ENCODE measurements at regions not wholly inside any gene's neighbourhood (a gene's known extent, or its start where the extent isn't known, plus 50 kb on each side); places are given as distances from the start of the nearest gene placed in this dataset.

DNA sequence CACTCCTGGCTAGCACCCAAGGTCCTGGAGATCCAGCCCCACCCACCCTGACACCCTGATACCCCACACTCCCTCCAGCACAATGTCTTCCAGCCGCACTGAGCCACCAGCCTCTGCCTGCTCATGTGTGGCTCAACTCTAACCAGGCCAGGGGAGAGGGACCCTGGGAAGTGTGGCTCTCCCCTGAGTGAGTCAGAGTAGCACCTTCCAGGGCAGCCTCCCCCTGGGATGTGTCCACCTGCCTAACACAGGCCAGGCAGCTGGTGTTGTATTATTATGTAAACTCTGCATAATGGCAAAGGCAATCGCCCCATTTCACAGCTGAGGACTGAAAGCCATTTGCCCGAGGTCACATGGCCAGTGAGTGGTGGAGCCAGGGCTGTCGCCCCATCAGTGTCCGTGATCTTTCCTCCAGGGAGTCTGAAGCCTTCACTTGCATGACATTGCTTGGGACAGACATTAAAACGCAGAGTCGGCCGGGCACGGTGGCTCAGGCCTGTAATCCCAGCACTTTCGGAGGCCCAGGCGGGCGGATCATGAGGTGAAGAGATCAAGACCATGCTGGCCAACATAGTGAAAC, 84.2 kb upstream of the FOXF1 start:
- Histone ChIP-seq H3K4me3 (ENCODE audit: low read depth, low read length) (no peak overlapping the region), H3K36me3 (ENCODE audit: insufficient read depth) (no peaks in the 10 kb centered on the region), H3K27ac (ENCODE audit: low read depth) (no peak overlapping the region), H3K4me1 (ENCODE audit: insufficient read depth) (no peaks in the 10 kb centered on the region)
- 90% methylated on average over 12 of the region's 12 CpGs for WGBS
- no peak for DNase-seq (ENCODE audit: extremely low spot score)

DNA sequence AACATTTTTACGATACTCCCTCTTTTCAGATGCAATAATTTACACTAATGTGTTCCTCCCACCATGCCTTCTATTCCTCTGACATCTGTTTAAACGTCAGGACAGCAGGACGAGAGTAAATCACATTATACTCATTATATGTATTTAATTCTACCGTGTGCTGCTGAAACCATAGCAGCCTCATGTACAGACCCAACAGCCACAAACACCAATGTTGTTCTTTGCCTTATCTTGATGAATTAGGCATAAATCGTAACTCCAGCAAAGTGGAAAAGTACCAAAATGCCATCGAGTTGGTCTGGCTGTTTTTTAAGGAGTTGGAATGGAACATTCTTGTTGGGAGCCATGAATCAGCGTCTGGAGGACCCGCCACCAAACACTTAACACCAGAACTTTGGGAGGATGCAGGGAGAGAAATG, 82.9 kb upstream of the FOXF1 start:
- Histone ChIP-seq H3K36me3 (ENCODE audit: insufficient read depth) (no peaks in the 10 kb centered on the region), H3K27ac (ENCODE audit: low read depth) (no peak overlapping the region), H3K4me3 (ENCODE audit: low read depth, low read length) (no peak overlapping the region), H3K4me1 (ENCODE audit: insufficient read depth) (no peaks in the 10 kb centered on the region)
- no peak for DNase-seq (ENCODE audit: extremely low spot score)
- WGBS: 60% methylated on average over 8 of the region's 8 CpGs

DNA sequence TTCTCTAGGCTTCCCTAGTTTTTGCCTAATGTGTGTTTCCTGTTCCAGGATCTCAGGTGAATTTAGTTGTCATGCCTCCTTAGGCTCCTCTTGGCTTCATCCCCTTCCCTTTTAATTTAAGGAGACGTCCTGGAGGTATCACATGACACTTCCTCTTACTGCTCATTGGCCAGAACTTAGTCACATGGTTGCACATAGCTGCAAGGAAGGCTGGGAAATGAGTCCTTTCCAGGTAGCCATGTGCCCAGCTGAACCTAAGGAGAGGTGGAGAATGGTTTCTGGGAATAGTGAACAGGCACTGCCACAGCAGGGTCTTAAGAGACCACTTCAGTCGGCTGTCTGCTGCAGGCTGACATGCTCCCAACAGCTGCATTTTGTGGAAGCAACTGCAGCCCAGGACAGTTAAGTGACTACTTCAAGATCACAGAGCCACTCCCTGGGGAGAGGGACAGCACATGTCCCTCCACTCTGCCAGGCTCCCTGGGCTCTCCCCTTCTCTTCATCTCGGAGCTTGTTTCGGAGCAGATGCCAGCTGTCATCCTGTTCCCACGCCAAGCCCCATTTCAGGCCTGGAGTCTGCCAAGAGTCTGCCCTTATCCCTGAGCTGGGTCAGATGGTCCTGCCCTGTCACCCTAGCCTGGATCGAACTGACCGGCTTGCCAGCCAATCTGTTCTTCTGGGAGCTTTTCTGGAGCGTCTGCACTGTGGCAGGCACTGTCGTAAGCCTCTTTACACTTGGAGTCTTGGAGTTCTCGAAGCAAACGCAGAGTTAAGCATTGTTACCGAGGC, 81.4 kb upstream of the FOXF1 start:
- H3K27ac ChIP-seq (ENCODE audit: low read depth): no peak overlapping the region
- H3K36me3 ChIP-seq (ENCODE audit: insufficient read depth): no peaks in the 10 kb centered on the region
- 59% methylated on average over 12 of the region's 12 CpGs for WGBS
- DNase-seq (ENCODE audit: extremely low spot score): no peak
- no peak overlapping the region for H3K4me3 ChIP-seq (ENCODE audit: low read depth, low read length)
- H3K4me1 ChIP-seq (ENCODE audit: insufficient read depth): no peaks in the 10 kb centered on the region

DNA sequence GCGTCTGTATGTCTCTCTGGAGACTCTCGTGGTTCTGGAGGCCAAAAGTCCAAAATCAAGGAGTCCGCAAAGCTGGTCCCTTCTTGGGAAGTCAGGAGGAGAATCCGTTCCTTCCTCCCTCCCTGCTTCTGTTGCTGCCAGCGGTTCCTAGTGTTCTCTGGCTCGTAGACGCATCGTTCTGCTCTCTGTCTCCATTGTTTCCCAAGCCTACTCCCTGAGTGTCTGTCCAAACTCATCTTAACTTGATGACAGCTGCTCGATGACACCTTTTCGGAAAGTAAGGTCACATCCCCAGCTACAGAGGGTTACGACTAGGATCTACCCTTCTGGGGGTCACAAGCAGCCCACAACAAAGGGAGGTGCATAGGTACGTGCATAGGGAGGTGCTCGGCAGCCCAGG, 80.7 kb upstream of the FOXF1 start:
- H3K27ac ChIP-seq (ENCODE audit: low read depth): no peak overlapping the region
- no peaks in the 10 kb centered on the region for H3K4me1 ChIP-seq (ENCODE audit: insufficient read depth)
- no peaks in the 10 kb centered on the region for H3K36me3 ChIP-seq (ENCODE audit: insufficient read depth)
- no peak overlapping the region for H3K4me3 ChIP-seq (ENCODE audit: low read depth, low read length)
- 64% methylated on average over 13 of the region's 13 CpGs for WGBS
- no peak for DNase-seq (ENCODE audit: extremely low spot score)

DNA sequence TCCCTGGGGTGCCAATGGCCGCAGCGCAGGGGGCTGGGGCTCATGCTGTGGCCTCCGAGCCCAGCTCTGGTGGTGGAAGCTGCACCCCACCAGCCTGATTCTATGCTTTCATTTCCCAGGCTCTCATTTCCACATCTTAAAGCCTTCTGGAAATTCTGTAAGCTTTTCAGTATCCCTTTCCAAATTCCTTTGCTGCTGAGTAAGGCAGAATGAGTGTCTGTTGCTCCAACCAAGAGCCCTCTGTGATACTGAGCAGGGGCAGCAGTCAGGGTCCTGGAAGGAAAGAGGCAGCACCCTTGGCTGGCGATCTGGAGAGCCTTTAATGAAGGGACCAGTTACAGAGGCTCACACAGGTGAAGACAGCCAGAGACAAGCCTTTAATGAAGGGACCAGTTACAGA, 79.5 kb upstream of the FOXF1 start:
- no peaks in the 10 kb centered on the region for H3K36me3 ChIP-seq (ENCODE audit: insufficient read depth)
- no peak overlapping the region for H3K27ac ChIP-seq (ENCODE audit: low read depth)
- 48% methylated on average over 4 of the region's 4 CpGs for WGBS
- no peak for DNase-seq (ENCODE audit: extremely low spot score)
- no peaks in the 10 kb centered on the region for H3K4me1 ChIP-seq (ENCODE audit: insufficient read depth)
- no peak overlapping the region for H3K4me3 ChIP-seq (ENCODE audit: low read depth, low read length)

DNA sequence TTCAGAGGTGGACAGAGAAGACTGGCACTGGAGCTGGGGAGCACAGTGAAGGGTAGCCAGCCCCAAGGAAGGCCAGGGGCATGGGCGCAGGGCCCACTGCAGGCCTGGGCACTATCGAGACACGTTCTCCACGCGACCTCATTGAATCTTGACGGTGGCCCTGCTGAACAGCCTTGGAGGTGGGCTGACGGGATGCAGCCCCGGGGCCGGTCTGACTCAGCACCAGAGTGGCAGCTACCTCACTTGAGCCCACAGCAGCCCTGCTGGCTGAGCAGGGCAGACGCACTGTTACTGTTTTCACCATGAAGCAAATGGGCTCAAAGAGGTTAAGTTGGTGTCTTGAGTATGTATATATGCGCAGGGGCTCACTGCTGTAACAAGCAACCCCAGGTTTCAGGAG, 78.8 kb upstream of the FOXF1 start:
- no peaks in the 10 kb centered on the region for H3K36me3 ChIP-seq (ENCODE audit: insufficient read depth)
- no peak overlapping the region for H3K4me3 ChIP-seq (ENCODE audit: low read depth, low read length)
- peak overlapping the region; percentile 40 for H3K27ac ChIP-seq (ENCODE audit: low read depth)
- no peak for DNase-seq (ENCODE audit: extremely low spot score)
- no peaks in the 10 kb centered on the region for H3K4me1 ChIP-seq (ENCODE audit: insufficient read depth)
- 75% methylated on average over 11 of the region's 11 CpGs for WGBS

DNA sequence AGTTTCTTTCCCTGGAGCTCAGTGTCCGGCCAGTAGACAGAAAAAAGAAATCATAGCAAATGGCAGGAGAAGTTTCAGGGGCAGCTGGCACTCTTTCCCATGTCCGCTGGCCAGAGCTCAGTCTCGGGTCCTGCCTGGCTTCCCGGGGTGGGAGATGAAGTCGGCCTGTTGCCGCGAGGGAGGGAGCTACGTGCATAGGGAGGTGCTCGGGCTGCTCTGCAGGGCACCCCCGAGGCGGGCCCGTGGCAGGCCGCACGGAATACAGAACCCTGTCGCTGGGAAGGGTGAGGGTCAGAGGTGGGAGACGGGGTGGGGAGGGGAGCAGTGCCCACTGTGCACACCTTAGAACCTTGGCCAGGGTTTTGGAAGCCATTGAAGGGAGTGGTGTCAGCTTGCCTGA, 78.3 kb upstream of the FOXF1 start:
- no peaks in the 10 kb centered on the region for H3K4me1 ChIP-seq (ENCODE audit: insufficient read depth)
- 47% methylated on average over 16 of the region's 16 CpGs for WGBS
- no peaks in the 10 kb centered on the region for H3K36me3 ChIP-seq (ENCODE audit: insufficient read depth)
- DNase-seq (ENCODE audit: extremely low spot score): no peak
- no peak overlapping the region for H3K27ac ChIP-seq (ENCODE audit: low read depth)
- H3K4me3 ChIP-seq (ENCODE audit: low read depth, low read length): no peak overlapping the region

DNA sequence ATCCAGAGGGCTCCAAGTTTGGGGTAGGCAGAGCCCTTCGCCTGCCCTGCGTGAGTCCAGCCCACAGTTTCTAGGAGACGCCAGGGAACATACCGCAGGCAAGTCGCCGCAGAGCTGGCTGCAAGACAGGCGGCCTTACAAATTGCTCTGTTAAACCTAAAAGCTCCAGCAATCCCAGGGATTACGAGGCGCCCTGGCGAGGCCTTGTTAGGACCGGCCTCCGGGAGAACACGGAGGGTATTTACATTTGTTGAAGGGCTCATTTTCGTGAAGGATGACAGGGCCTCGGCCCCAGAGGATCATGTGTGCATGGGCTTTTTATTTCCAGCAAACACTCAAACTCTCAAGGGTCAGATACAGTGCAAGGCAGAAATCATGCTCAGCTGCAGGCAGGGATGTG, 77.6 kb upstream of the FOXF1 start:
- H3K36me3 ChIP-seq (ENCODE audit: insufficient read depth): no peaks in the 10 kb centered on the region
- 20% methylated on average over 15 of the region's 15 CpGs for WGBS
- no peak overlapping the region for H3K27ac ChIP-seq (ENCODE audit: low read depth)
- no peaks in the 10 kb centered on the region for H3K4me1 ChIP-seq (ENCODE audit: insufficient read depth)
- DNase-seq (ENCODE audit: extremely low spot score): no peak
- H3K4me3 ChIP-seq (ENCODE audit: low read depth, low read length): no peak overlapping the region

DNA sequence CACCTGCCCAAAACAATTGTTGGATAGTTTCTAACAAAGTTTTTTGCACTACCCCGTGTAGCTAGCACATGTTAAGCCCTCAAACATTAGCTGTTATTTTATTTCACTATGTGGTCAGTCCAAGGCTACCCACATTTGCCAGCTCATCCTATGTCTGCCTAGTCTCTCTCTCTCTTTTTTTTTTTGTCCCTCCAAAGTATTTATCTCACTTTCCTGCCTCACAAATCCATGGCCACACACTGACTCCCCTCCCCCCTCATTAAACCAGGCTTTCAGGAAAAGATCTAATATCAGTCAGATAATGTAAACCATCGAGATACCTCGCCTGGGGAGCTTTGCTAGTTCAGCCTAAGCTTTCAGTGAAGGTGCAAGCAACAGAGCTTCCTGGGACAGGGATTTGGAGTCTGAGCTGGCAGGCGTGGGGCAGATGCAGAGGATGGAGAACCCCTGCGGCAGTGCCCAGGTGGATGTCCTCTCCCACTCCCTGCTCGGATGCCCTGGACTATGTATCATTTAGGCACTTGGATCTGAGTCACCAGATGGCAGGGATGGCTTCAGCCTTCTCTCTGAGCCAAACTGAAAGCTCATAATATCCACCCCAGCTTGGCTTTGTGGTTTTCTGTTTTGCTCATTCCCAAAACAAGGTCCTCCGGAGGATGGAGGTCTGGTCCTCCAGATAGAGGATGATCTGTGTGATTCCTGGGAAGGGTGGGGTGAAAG, 73.7 kb upstream of the FOXF1 start:
- H3K36me3 ChIP-seq (ENCODE audit: insufficient read depth): no peaks in the 10 kb centered on the region
- no peaks in the 10 kb centered on the region for H3K4me1 ChIP-seq (ENCODE audit: insufficient read depth)
- no peak overlapping the region for H3K27ac ChIP-seq (ENCODE audit: low read depth)
- WGBS: 42% methylated on average over 7 of the region's 7 CpGs
- DNase-seq (ENCODE audit: extremely low spot score): no peak
- no peak overlapping the region for H3K4me3 ChIP-seq (ENCODE audit: low read depth, low read length)

DNA sequence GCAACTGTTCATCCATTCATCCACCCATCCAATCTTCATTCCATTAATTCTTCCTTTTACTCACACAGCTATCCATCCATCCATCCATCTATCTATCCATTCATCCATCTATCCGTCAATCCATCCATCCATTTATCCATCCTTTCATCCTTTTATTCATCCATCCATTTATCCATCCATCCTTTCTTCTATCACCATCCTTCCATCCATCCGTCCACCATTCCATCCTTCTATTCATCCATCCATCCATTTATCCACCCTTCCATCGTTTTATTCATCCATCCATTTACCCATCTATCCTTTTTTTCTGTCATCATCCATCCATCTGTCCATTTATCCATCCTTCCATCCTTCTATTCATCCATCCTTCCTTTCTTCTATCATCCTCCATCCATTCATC, 73.0 kb upstream of the FOXF1 start:
- no peak for DNase-seq (ENCODE audit: extremely low spot score)
- H3K36me3 ChIP-seq (ENCODE audit: insufficient read depth): no peaks in the 10 kb centered on the region
- H3K4me3 ChIP-seq (ENCODE audit: low read depth, low read length): no peak overlapping the region
- H3K4me1 ChIP-seq (ENCODE audit: insufficient read depth): no peaks in the 10 kb centered on the region
- H3K27ac ChIP-seq (ENCODE audit: low read depth): no peak overlapping the region
- WGBS: 95% methylated on average over 3 of the region's 3 CpGs

DNA sequence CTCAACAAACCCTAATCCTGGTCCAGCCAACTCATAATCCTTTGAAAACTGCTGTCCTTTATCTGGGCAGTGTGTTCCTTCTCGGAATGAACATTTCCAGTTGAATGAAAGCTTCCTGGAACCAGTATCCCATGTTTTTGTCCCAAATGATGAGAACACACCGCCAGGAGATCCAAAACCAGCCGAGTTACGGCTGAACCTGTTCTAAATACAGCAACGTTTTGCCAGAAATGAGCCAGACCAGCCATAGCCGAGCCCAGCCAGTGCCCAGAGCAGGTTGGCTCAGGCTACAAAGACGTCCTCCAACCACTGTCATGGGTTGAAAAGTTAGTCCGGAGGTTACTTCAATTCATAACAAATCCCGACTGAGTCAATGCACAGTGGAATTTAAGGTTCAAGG, 67.6 kb upstream of the FOXF1 start:
- 56% methylated on average over 9 of the region's 9 CpGs for WGBS
- Histone ChIP-seq H3K27ac (ENCODE audit: low read depth) (no peak overlapping the region), H3K36me3 (ENCODE audit: insufficient read depth) (no peaks in the 10 kb centered on the region), H3K4me3 (ENCODE audit: low read depth, low read length) (no peak overlapping the region), H3K4me1 (ENCODE audit: insufficient read depth) (no peaks in the 10 kb centered on the region)
- no peak for DNase-seq (ENCODE audit: extremely low spot score)

DNA sequence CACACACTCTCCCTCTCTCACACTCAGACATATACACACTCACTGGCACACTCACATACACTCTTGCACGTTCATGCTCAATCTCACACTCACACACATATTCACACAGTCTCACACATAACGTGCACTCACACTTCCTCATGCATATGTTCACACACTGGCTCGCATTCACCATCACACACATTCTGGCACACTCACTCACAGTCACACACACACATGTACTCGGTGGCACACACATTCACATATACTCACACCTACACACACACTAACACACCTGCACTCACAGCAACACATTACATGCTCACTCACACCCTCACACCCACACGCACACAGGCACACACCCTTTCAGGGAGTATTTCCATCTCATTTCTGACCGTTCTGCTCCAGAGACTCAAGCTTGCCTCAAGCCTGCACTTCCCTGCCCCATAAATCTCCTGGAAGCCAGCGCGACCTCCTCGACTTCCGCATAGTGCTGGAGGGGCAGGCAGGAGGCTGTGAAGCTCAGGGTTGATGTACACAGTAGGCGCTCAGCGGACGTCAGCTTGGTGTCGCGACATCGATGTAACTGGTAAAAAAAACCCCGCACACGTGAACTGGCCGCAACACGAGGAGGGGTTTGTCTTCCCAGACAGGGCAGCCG, 66.7 kb upstream of the FOXF1 start:
- WGBS: 62% methylated on average over 21 of the region's 21 CpGs
- H3K4me1 ChIP-seq (ENCODE audit: insufficient read depth): no peaks in the 10 kb centered on the region
- DNase-seq (ENCODE audit: extremely low spot score): no peak
- no peak overlapping the region for H3K27ac ChIP-seq (ENCODE audit: low read depth)
- H3K36me3 ChIP-seq (ENCODE audit: insufficient read depth): no peaks in the 10 kb centered on the region
- no peak overlapping the region for H3K4me3 ChIP-seq (ENCODE audit: low read depth, low read length)

DNA sequence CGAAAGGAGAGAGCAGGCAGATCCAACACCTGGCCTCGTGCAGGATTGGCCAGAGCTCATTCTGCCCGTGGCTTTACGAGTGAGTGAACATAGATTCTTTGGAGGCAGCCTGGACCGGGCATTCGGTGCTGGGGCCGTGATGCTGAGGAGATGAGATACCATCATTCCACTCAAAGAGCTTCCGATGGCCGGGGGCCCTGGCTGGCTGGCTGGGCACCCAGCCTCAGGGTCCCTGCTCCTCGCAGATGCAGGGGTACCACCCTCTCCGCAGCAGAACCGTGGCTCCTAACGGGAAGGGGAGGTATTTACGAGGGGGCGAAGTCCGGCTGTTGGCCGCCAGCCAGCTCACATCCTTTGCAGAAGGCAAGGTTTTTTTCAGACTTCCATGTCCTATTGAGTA, 66.1 kb upstream of the FOXF1 start:
- no peak for DNase-seq (ENCODE audit: extremely low spot score)
- Histone ChIP-seq H3K4me1 (ENCODE audit: insufficient read depth) (no peaks in the 10 kb centered on the region), H3K27ac (ENCODE audit: low read depth) (no peak overlapping the region), H3K36me3 (ENCODE audit: insufficient read depth) (no peaks in the 10 kb centered on the region), H3K4me3 (ENCODE audit: low read depth, low read length) (no peak overlapping the region)
- WGBS: 6% methylated on average over 17 of the region's 17 CpGs

DNA sequence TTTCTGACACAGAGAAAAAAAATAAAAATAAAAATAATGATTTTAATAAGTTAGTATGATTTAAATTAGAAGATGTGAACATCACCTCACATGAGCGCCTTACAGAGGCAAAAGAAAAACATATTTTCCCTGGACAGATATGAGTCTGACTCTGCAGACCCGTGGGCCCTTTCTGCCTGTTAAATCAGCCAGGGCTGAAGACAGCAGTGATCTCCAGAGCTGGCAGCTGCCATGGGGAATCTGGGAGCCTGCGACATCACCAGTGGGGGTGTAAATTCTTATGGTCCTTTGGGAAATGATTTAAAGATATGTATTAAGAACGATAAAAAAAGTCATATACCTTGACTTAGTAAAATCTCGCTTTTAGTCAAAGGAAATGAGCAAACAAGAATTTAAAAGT, 65.7 kb upstream of the FOXF1 start:
- Histone ChIP-seq H3K4me1 (ENCODE audit: insufficient read depth) (no peaks in the 10 kb centered on the region), H3K36me3 (ENCODE audit: insufficient read depth) (no peaks in the 10 kb centered on the region), H3K4me3 (ENCODE audit: low read depth, low read length) (no peak overlapping the region), H3K27ac (ENCODE audit: low read depth) (no peak overlapping the region)
- no peak for DNase-seq (ENCODE audit: extremely low spot score)
- 25% methylated on average over 5 of the region's 5 CpGs for WGBS
